ENCODE measurements at regions not wholly inside any gene's neighbourhood (a gene's known extent, or its start where the extent isn't known, plus 50 kb on each side); places are given as distances from the start of the nearest gene placed in this dataset.

- in situ Hi-C loops (cut with MboI; ENCODE audit: low pct_unique_long_range_greater_than_20kb, low sequenced_read_pairs, unreplicated experiment), result no loop called here
- TF ChIP-seq CTCF (IDR thresholded peaks at IDR 0.05; ENCODE audit: extremely low read depth, insufficient read depth, missing control alignments), result no peak
- no peak for DNase-seq (ENCODE audit: low spot score)
Observed at GRCh38 chr10:128405450-128405849, 279.2 kb upstream of the MKI67 start.

GRCh38 chr10:128411643-128412042, 285.4 kb upstream of the MKI67 start:
- DNase-seq (ENCODE audit: low spot score), result no peak
- TF ChIP-seq CTCF (IDR thresholded peaks at IDR 0.05; ENCODE audit: extremely low read depth, insufficient read depth, missing control alignments), result no peak
- in situ Hi-C loops (cut with MboI; ENCODE audit: low pct_unique_long_range_greater_than_20kb, low sequenced_read_pairs, unreplicated experiment), result no loop called here

- no peak for DNase-seq (ENCODE audit: low spot score)
- in situ Hi-C loops (cut with MboI; ENCODE audit: low pct_unique_long_range_greater_than_20kb, low sequenced_read_pairs, unreplicated experiment), result no loop called here
- TF ChIP-seq CTCF (IDR thresholded peaks at IDR 0.05; ENCODE audit: extremely low read depth, insufficient read depth, missing control alignments), result no peak
Observed at GRCh38 chr10:128414568-128414967, 288.3 kb upstream of the MKI67 start.

GRCh38 chr10:128416231-128416630, 290.0 kb upstream of the MKI67 start:
- in situ Hi-C loops (cut with MboI; ENCODE audit: low pct_unique_long_range_greater_than_20kb, low sequenced_read_pairs, unreplicated experiment), result no loop called here
- no peak for TF ChIP-seq CTCF (IDR thresholded peaks at IDR 0.05; ENCODE audit: extremely low read depth, insufficient read depth, missing control alignments)
- DNase-seq (ENCODE audit: low spot score), result no peak

GRCh38 chr10:128417826-128418225, 291.6 kb upstream of the MKI67 start:
- in situ Hi-C loops (cut with MboI; ENCODE audit: low pct_unique_long_range_greater_than_20kb, low sequenced_read_pairs, unreplicated experiment), result no loop called here
- TF ChIP-seq CTCF (IDR thresholded peaks at IDR 0.05; ENCODE audit: extremely low read depth, insufficient read depth, missing control alignments), result no peak
- no peak for DNase-seq (ENCODE audit: low spot score)

- TF ChIP-seq CTCF (IDR thresholded peaks at IDR 0.05; ENCODE audit: extremely low read depth, insufficient read depth, missing control alignments), result no peak
- in situ Hi-C loops (cut with MboI; ENCODE audit: low pct_unique_long_range_greater_than_20kb, low sequenced_read_pairs, unreplicated experiment), result no loop called here
- no peak for DNase-seq (ENCODE audit: low spot score)
Observed at GRCh38 chr10:128418819-128419218, 292.6 kb upstream of the MKI67 start.

- in situ Hi-C loops (cut with MboI; ENCODE audit: low pct_unique_long_range_greater_than_20kb, low sequenced_read_pairs, unreplicated experiment), result no loop called here
- peak; percentile 4 for TF ChIP-seq CTCF (IDR thresholded peaks at IDR 0.05; ENCODE audit: extremely low read depth, insufficient read depth, missing control alignments)
- DNase-seq (ENCODE audit: low spot score), result no peak
Observed at GRCh38 chr10:128419466-128420019, 293.3 kb upstream of the MKI67 start.
